Stimulated activated CD8-positive, alpha-beta memory T cell treated with anti-CD3 and anti-CD28 coated beads, Interleukin-15, amount 100 ng/mL, for 48 hours (primary cell): ENCODE measurements at regions not wholly inside any gene's neighbourhood (a gene's known extent, or its start where the extent isn't known, plus 50 kb on each side); places are given as distances from the start of the nearest gene placed in this dataset.

Source experiments
- DNase-seq, 2 donors: peaks; one replicate each; pipeline ENCODE4 v3.0.0-alpha.2; 2020; ENCODE audit warnings: low read depth in 2 of 2

- no peak for DNase-seq
Observed at GRCh38 chr11:70796648-70797227, 398.4 kb downstream of the CTTN start.

DNA sequence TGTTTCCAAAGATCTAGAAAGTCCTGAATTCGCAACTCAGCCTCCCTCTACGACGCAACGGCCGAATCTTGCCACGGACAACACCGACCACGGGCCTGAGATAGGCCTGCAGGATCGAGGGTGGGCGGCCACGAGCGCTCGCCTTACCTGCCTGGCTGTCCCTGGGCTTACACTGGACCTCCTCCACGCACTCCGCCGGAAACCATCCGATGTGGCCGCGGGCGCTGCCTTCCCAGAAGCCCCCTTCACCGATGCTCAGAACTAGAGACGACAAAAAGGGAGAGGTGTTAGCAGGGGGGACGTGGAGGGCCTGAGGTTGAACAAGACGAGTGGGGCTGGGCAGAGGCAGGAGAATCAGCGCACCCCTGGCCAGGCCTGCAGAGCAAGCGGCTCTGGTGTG lies 400.0 kb downstream of the CTTN start:
- no peak for DNase-seq

DNA sequence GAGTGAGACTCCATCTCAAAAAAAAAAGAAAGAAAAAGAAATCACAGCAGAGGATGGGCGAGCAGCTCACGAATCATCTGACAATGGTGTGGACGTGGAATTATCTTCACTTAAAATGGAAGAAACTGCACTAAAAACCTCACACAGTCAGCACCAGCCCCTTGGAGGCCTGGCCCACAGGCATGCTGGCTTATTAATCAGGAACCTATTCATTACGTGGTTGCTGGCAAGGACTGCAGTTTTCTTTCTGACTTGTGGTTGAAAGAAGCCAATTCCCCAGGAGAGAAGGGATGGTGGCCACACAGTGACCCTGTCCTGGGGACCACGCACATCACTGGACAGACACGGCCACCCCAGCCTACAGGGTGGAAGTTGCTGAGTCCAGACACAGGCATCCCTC lies 401.1 kb downstream of the CTTN start:
- no peak for DNase-seq

DNA sequence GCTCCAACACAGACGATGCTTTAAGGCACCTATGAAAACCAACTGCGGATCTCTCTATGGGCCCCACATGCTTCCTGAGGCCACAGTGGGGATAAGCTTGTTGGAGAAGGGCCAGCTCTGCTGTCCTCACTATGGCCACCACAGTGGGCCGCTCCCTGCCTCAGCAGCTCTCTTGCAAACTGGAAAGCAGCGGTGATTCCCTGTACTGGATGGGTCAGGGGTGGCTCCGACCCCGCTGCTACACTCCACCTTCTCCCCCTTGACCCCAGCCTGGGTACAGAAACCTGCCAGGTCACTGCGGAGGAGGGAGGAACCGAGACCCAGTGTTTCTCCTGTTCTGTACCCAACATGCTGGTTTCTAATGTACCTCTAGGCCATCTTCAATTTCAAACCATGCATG lies 403.9 kb downstream of the CTTN start:
- no peak for DNase-seq

GRCh38 chr11:70804139-70804837 lies 406.0 kb downstream of the CTTN start:
- no peak for DNase-seq

DNA sequence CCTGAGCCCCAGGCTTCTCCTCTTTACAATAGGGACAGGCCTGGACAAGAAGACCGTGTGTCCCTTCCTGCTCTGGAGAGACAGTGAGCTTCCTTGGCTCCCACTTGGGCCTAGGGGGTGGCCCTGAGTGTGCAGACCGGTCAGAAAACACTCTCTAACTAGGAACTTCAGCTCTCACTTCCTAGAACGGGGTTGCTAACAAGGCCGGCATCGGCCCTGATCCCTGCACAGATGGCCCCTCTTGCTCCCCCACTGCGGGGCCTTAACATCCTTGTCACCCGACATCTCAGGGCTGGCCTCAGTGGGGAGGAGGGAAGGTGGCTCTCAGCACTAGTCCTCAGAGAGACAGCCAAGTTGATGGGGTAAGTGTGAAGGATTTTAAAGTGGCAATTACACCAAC lies 406.9 kb downstream of the CTTN start:
- DNase-seq, result no peak

- DNase-seq, result no peak
Observed at GRCh38 chr11:70805971-70806370, 407.6 kb downstream of the CTTN start.

DNA sequence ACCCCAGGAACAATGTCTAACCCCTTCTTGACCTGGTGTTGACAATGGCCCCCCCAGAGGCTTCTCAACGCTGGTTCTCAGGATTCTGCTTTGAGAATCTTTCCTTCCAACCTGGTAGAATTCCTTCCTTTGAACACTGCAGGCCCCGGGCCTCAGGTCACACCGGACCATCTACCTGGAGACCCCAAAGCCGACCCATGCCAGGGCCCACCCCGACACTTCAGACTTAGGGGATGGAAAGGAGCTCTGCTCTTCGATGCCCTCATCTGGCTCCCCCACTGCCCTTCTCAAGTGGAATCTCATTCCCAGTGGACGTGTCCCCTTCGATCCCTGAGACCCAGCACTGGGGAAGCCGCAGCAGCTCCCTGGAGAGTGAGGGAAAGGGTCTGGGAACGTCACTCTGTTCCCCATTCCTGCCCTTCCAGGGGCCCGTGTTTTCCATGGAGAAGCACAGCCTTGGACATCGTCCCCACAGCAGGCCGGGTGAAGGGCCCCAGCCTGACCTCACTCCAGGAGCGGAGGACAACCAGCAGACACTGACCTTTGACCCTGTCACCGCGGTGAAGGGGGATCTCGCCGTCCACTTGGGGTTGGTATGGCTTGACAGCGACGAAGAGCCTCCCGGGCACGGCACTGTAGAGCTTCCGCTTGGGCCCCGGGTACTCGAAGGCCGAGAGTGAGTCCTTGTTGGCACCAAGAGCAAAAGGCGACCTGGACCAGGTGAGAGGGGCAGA lies 408.3 kb downstream of the CTTN start:
- no peak for DNase-seq

- DNase-seq, result no peak
Observed at GRCh38 chr11:70807195-70807543, 408.8 kb downstream of the CTTN start.

GRCh38 chr11:70808686-70809375 lies 410.5 kb downstream of the CTTN start:
- no peak for DNase-seq

- DNase-seq, result no peak
Observed at GRCh38 chr11:70810133-70810532, 411.8 kb downstream of the CTTN start.

- DNase-seq, result no peak
Observed at GRCh38 chr11:70810681-70811080, 412.4 kb downstream of the CTTN start.

DNA sequence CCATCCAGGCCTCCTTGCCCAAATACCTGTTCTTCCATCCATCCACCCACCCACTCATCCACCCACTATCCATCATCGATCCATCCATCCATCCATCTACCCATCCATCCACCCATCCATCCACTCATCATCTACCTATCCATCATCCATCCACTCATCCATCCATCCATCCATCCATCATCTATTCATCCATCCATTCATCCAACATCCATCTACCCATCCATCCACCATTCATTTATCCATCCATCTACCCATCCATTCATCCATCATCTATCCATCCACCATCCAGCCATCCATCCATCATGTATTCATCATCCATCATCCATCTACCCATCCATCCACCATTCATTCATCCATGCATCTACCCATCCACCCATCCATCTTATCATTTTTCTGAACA lies 413.2 kb downstream of the CTTN start:
- no peak for DNase-seq

DNA sequence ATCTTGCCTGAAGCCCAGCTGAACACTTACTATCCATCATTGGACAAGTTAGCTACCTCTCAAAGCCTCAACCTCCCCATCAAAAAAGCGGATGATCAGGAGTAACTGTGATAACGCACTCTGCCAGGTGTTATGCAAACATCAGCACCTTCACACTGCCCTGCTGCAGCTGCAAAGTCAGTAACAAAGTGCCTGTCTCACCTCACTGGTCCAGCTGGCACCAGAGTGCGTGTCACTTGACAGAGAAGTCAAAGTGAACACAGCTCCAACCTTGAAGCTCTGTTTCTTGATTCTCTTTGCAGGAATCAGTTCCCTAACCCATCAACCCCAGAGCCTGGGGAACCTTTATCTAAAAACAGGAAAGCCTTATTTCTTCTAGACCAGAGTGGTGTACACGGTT lies 413.6 kb downstream of the CTTN start:
- no peak for DNase-seq

DNA sequence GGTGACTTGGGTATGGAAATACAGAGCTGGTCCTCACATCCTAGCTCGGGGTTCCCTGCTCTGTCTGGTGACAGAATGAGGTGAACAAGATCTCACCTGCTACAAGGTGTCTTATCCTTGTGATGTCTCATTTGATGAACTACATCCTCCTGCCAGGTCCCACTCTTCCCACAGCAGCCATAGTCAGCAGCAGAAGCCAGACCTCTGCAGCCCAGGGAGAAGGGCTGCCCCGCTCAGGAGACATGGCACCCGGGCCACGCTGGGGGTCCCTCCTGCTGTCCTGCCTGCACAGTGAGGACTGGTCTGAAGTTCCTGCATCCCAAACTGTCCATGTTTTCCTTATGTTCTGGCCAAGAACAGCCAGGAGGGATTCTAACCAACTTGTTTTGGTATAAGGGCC lies 414.1 kb downstream of the CTTN start:
- DNase-seq, result no peak

DNA sequence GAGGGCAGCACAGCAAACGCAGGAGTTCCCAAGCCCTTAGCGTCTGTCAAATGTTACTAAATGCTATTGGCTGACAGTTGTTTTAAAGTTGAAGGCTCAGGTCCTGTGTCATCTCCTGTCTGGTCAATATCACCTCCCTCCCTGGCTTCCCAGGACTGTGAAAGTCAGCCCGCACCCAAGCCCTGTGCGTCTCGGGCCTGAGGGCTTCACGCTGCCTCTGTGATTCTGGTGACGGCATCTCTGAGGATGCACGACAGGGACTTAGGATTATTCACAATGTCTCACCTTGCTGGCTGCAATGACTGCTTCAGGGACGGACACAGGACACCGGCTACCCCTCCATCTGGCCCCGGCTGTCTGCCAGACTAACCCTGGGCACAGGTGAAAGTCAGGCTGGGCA lies 415.3 kb downstream of the CTTN start:
- DNase-seq, result no peak

- no peak for DNase-seq
Observed at GRCh38 chr11:70815485-70815832, 417.1 kb downstream of the CTTN start.

DNA sequence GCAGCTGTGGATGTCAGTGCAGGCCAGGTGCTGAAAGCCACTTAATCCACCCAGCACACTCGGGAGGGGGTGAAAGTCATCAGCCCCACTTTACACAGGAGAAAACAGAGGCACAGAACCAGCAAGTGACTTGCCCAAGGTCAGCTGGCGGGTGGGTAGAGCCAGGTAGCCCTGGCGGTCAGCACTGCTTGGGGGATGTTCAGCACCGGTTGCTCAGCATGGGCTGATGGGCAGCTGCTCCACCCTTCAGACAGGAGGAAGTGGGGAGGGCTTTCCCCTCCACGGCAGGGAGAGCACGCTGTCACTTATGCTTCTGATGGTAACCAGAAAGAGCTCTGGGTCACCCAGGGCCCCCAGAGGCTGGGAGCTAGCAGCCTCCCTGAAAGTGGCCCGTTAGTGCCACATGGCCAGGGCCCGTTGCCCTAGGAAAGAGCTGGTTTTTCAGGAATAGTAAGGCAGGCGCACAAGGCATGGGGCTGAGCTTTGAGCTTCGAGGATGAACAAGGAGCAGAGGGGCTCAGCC lies 417.9 kb downstream of the CTTN start:
- no peak for DNase-seq

- no peak for DNase-seq
Observed at GRCh38 chr11:70818351-70818750, 420.0 kb downstream of the CTTN start.

GRCh38 chr11:70819022-70819421 lies 420.7 kb downstream of the CTTN start:
- DNase-seq, result no peak

DNA sequence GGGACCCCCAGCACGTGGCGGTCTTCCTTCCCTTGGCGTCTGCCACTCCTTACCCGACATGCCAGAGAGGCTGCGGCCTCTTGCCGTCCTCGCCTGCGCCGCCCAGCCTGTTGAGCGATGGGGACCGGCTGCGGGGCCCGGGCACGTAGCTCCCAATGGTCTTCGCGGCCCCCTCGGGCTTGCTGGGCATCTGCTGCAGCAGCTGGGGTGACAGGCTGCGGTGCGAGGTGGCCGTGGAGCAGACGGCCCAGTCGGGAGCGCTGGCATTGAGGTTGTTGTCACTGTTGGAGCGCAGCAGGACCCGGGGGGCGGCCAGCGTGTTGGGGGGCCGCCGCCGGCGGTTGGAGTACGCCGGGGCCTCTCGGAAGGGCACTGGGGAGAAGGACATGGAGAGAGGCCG lies 422.0 kb downstream of the CTTN start:
- DNase-seq, result no peak

DNA sequence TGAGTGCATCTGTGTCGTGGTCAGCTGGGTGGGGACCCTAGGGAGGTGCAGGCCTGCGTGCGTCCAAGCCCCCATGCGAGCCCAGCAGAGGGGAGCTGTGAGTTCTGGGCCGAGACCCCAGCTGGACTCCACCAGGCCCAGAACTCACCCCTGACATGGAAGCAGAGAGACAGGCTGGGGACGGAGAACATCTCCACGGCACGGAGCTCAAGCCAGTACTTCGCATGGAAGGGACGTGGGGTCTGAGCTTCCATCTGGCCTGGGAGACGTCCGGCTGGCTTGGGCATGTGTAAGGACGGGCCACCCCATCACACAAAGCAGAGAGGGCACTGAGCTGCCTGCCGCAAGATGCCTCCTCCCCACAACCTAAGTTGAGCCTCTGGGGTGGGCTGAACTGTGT lies 422.4 kb downstream of the CTTN start:
- DNase-seq, result no peak

DNA sequence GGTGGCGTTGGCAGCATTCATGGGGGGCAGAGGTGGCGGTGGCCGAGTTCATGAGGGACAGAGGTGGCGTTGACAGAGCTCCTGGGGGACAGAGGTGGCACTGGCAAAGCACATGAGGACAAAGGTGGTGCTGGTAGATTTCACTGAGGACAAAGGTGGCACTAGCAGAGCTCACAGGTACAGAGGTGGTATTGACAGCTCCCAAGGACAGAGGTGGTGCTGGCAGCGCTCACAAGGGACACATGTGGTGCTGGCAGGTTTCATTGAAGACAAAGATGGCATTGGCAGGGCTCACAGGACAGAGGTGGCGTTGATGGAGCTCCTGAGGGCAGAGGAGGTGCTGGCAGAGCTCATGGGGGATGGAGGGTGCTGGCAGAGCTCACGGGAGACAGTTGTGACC lies 425.4 kb downstream of the CTTN start:
- no peak for DNase-seq
